GM12891 (cell line): ENCODE measurements at regions not wholly inside any gene's neighbourhood (a gene's known extent, or its start where the extent isn't known, plus 50 kb on each side); places are given as distances from the start of the nearest gene placed in this dataset.
"Not testable (repeated sequence)": the region's sequence is repeated elsewhere in the genome, so short reads cannot be mapped to it uniquely, and the experiment has no call there.

Source experiments
- DNase-seq: peaks from one replicate; pipeline ENCODE4 v3.0.0; 2011; ENCODE audit warnings: low spot score; ENCODE audit not compliant: insufficient read length
- FAIRE-seq: peaks from 2 replicates; lab custom pipeline; 2011; peaks lifted over from hg19 to GRCh38; lab: Jason Lieb, UNC
- PAX5 ChIP-seq: IDR thresholded peaks from 2 replicates; pipeline ENCODE4 v1.6.1; 2011; ENCODE audit warnings: low read length, moderate library complexity, mild to moderate bottlenecking; ENCODE audit not compliant: insufficient read depth, severe bottlenecking
- POLR2A ChIP-seq: IDR thresholded peaks from 2 replicates; pipeline ENCODE4 v1.6.1; 2011; ENCODE audit warnings: low read depth, low read length, control low read depth
- POLR2AphosphoS5 ChIP-seq: IDR thresholded peaks from 2 replicates; pipeline ENCODE4 v1.6.1; 2011; ENCODE audit warnings: low read depth, low read length, control low read depth
- POU2F2 ChIP-seq: IDR thresholded peaks from 2 replicates; pipeline ENCODE4 v1.6.1; 2011; ENCODE audit warnings: low read depth, mild to moderate bottlenecking, control low read depth, low read length, moderate library complexity
- SPI1 ChIP-seq: IDR thresholded peaks from 2 replicates; pipeline ENCODE4 v1.6.1; 2011; ENCODE audit warnings: low read depth, low read length, control low read depth
- TAF1 ChIP-seq: IDR thresholded peaks from 2 replicates; pipeline ENCODE4 v1.6.1; 2011; ENCODE audit warnings: low read depth, low read length, control low read depth

- DNase-seq (no peak), FAIRE-seq (no peak)
- TF ChIP-seq POU2F2 = no peak
- TF ChIP-seq TAF1 = no peak
- TF ChIP-seq POLR2A = no peak
- no peak for TF ChIP-seq POLR2AphosphoS5
- no peak for TF ChIP-seq SPI1
- no peak for TF ChIP-seq PAX5
Observed at GRCh38 chr5:30469691-30470090, 723.8 kb upstream of the CDH6 start.

GRCh38 chr5:30458681-30459080 is 734.8 kb upstream of the CDH6 start:
- TF ChIP-seq PAX5 = no peak
- TF ChIP-seq TAF1 = no peak
- no peak for TF ChIP-seq POU2F2
- TF ChIP-seq POLR2AphosphoS5 = no peak
- no peak for TF ChIP-seq POLR2A
- no peak for TF ChIP-seq SPI1
- FAIRE-seq (no peak), DNase-seq (no peak)

- not testable (repeated sequence) for FAIRE-seq, DNase-seq
Observed at GRCh38 chr5:30455484-30455883, 738.0 kb upstream of the CDH6 start.

- DNase-seq (no peak), FAIRE-seq (no peak)
- TF ChIP-seq PAX5 = no peak
- TF ChIP-seq POU2F2 = no peak
- TF ChIP-seq SPI1 = no peak
- no peak for TF ChIP-seq POLR2AphosphoS5
- TF ChIP-seq TAF1 = no peak
- TF ChIP-seq POLR2A = no peak
Observed at GRCh38 chr5:30453168-30453567, 740.3 kb upstream of the CDH6 start.

- FAIRE-seq (no peak), DNase-seq (no peak)
- TF ChIP-seq POU2F2 (no peak), POLR2AphosphoS5 (no peak), SPI1 (no peak), TAF1 (no peak), POLR2A (no peak), PAX5 (no peak)
Observed at GRCh38 chr5:30450153-30450552, 743.3 kb upstream of the CDH6 start.

GRCh38 chr5:30447431-30447830 is 746.1 kb upstream of the CDH6 start:
- FAIRE-seq (no peak), DNase-seq (no peak)
- no peak for TF ChIP-seq PAX5

- no peak for TF ChIP-seq POU2F2
- TF ChIP-seq TAF1 = no peak
- TF ChIP-seq POLR2AphosphoS5 = no peak
- TF ChIP-seq POLR2A = no peak
- no peak for TF ChIP-seq PAX5
- TF ChIP-seq SPI1 = no peak
- no peak for FAIRE-seq
Observed at GRCh38 chr5:30446456-30446855, 747.0 kb upstream of the CDH6 start.

GRCh38 chr5:30438785-30439184 is 754.7 kb upstream of the CDH6 start:
- FAIRE-seq = no peak
- no peak for DNase-seq
- TF ChIP-seq PAX5 = no peak
- TF ChIP-seq POU2F2 = no peak
- no peak for TF ChIP-seq POLR2A
- TF ChIP-seq SPI1 = no peak
- TF ChIP-seq TAF1 = no peak
- TF ChIP-seq POLR2AphosphoS5 = no peak

More at GRCh38 chr5:30446456-30446855, 747.0 kb upstream of the CDH6 start:
- no peak for DNase-seq

- TF ChIP-seq PAX5 (no peak), POLR2A (no peak), SPI1 (peak; percentile 85), POU2F2 (no peak), TAF1 (no peak), POLR2AphosphoS5 (no peak)
- DNase-seq (no peak), FAIRE-seq (no peak)
Observed at GRCh38 chr5:30436691-30437090, 756.8 kb upstream of the CDH6 start.

GRCh38 chr5:30428866-30429407 is 764.5 kb upstream of the CDH6 start:
- DNase-seq, FAIRE-seq: not testable (repeated sequence)

GRCh38 chr5:30414078-30414477 is 779.4 kb upstream of the CDH6 start:
- TF ChIP-seq POLR2A = no peak
- FAIRE-seq (no peak), DNase-seq (no peak)

- TF ChIP-seq POLR2AphosphoS5 = no peak
- no peak for TF ChIP-seq TAF1
- DNase-seq (no peak), FAIRE-seq (no peak)
Observed at GRCh38 chr5:30413540-30413939, 779.9 kb upstream of the CDH6 start.
